Gastroesophageal sphincter (tissue), 3 donors: ENCODE measurements at regions not wholly inside any gene's neighbourhood (a gene's known extent, or its start where the extent isn't known, plus 50 kb on each side); places are given as distances from the start of the nearest gene placed in this dataset.

Experiments
- POLR2A ChIP-seq, 2 donors: fragments of 450-650 bp; IDR thresholded peaks; one replicate each; pipeline ENCODE4 v1.6.1; 2017; ENCODE audit warnings: antibody characterized with exemption in 2 of 2, mild to moderate bottlenecking in 2 of 2, moderate library complexity in 1 of 2
- POLR2AphosphoS5 ChIP-seq: sonication (generic); formaldehyde crosslinking; IDR thresholded peaks from one replicate; pipeline ENCODE4 v1.6.1; 2017; ENCODE audit warnings: antibody characterized with exemption
- TF ChIP-seq, protein P1 (sequence below), 4 experiments: fragments of 200-600 bp in 2 of 4; fragments of 450-650 bp in 2 of 4; sonication (generic) in 1 of 4; IDR thresholded peaks; one replicate each; pipeline ENCODE4 v1.5.1; 2017 to 2019; ENCODE audit warnings: antibody characterized with exemption in 4 of 4, mild to moderate bottlenecking in 2 of 4, moderate library complexity in 2 of 4

DNA sequence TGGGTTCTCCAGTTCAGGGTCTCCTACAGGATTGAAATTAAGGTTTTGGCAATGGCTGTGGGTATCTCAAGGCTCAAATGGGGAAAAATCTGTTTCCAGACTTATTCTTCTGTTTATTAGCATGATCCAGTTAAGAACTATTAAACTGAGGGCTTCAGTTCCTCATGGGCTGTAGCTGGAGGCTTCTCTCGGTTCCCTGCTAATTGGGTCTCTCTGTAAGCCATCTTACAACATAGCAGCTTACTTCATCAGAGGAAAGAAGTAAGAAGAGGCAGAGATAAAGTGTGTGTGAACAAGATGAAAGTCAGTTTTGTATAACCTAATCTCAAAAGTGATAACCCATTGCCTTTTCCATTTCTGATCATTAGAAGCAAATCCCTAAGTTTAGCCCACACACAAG lies 391.9 kb downstream of the PSAT1 start:
- no peak for TF ChIP-seq POLR2AphosphoS5
- TF ChIP-seq, protein P1, sequence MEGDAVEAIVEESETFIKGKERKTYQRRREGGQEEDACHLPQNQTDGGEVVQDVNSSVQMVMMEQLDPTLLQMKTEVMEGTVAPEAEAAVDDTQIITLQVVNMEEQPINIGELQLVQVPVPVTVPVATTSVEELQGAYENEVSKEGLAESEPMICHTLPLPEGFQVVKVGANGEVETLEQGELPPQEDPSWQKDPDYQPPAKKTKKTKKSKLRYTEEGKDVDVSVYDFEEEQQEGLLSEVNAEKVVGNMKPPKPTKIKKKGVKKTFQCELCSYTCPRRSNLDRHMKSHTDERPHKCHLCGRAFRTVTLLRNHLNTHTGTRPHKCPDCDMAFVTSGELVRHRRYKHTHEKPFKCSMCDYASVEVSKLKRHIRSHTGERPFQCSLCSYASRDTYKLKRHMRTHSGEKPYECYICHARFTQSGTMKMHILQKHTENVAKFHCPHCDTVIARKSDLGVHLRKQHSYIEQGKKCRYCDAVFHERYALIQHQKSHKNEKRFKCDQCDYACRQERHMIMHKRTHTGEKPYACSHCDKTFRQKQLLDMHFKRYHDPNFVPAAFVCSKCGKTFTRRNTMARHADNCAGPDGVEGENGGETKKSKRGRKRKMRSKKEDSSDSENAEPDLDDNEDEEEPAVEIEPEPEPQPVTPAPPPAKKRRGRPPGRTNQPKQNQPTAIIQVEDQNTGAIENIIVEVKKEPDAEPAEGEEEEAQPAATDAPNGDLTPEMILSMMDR (IDR thresholded peaks at IDR 0.05): no peak
- no peak for TF ChIP-seq POLR2A (IDR thresholded peaks at IDR 0.05)
